Panc1 (cell line): ENCODE measurements at regions not wholly inside any gene's neighbourhood (a gene's known extent, or its start where the extent isn't known, plus 50 kb on each side); places are given as distances from the start of the nearest gene placed in this dataset.

Experiments
- ATAC-seq: fragments of 200-7000 bp; cut with Tn5 transposase; 2 replicates; pipeline ENCODE4 v1.9.1; 2020; ENCODE audit warnings: mild to moderate bottlenecking, moderate library complexity
- BruUV-seq: library from RNA; stranded (reverse); fragments of 400-500 nt; replicated peaks from 2 replicates; lab custom pipeline; 2021; lab: Mats Ljungman, UMichigan
- CTCF ChIA-PET: fragments of 300-600 bp; sonication (Branson Sonifier 250); formaldehyde crosslinking; loops from one replicate; lab custom pipeline; 2022; ENCODE audit warnings: antibody characterized with exemption; lab: Charles Lee
- POLR2A ChIA-PET: fragments of 300-600 bp; sonication (Branson Sonifier 250); formaldehyde crosslinking; loops from one replicate; lab custom pipeline; 2022; ENCODE audit warnings: antibody characterized with exemption; lab: Charles Lee
- DNase-seq: peaks from one replicate; pipeline ENCODE4 v3.0.0-alpha.2; 2010; ENCODE audit warnings: low read depth, low spot score
- H3K27ac ChIP-seq: 2 replicates; pipeline ENCODE4 v1.5.1; 2011; ENCODE audit warnings: mild to moderate bottlenecking, low read length, inconsistent platforms
- H3K27me3 ChIP-seq: fragments of 200-500 bp; sonication (Bioruptor generic); 2 replicates; pipeline ENCODE4 v1.6.0; 2014; ENCODE audit warnings: low read length, inconsistent platforms; ENCODE audit not compliant: control insufficient read depth, insufficient read depth
- H3K36me3 ChIP-seq: fragments of 200-500 bp; sonication (Bioruptor generic); 2 replicates; pipeline ENCODE4 v1.5.1; 2014; ENCODE audit warnings: inconsistent platforms, mild to moderate bottlenecking, low read length, moderate library complexity; ENCODE audit not compliant: control insufficient read depth, insufficient read depth
- H3K4me1 ChIP-seq: 2 replicates; pipeline ENCODE4 v1.5.1; 2011; ENCODE audit warnings: inconsistent platforms, mild to moderate bottlenecking, low read length, moderate library complexity; ENCODE audit not compliant: control insufficient read depth, insufficient read depth
- H3K4me3 ChIP-seq, 2 experiments: 2 replicates each; pipeline ENCODE4 v1.5.1; 2011 to 2012; ENCODE audit warnings: low read depth in 2 of 2, low read length in 2 of 2, mild to moderate bottlenecking in 2 of 2, inconsistent platforms in 1 of 2, moderate library complexity in 1 of 2
- H3K9me3 ChIP-seq: fragments of 200-500 bp; sonication (Bioruptor generic); 2 replicates; pipeline ENCODE4 v1.5.1; 2014; ENCODE audit warnings: low read depth, mild to moderate bottlenecking, inconsistent platforms, low read length, moderate library complexity; ENCODE audit not compliant: control insufficient read depth, insufficient read depth
- CTCF ChIP-seq: fragments of 450-650 bp; IDR thresholded peaks from 2 replicates; pipeline ENCODE4 v1.5.1; 2017; ENCODE audit warnings: mild to moderate bottlenecking
- POLR2AphosphoS5 ChIP-seq: IDR thresholded peaks from 2 replicates; pipeline ENCODE4 v1.6.1; 2012; ENCODE audit warnings: mild to moderate bottlenecking, low read depth, low read length, moderate library complexity
- REST ChIP-seq, 2 experiments: IDR thresholded peaks; 2 replicates each; pipeline ENCODE4 v1.6.1; 2011 to 2012; ENCODE audit warnings: low read depth in 2 of 2, control low read depth in 1 of 2, low read length in 1 of 2, mild to moderate bottlenecking in 1 of 2, moderate library complexity in 1 of 2; ENCODE audit not compliant: insufficient read depth in 1 of 2
- SIN3A ChIP-seq: IDR thresholded peaks from 2 replicates; pipeline ENCODE4 v1.6.1; 2012; ENCODE audit warnings: low read depth, mild to moderate bottlenecking, low read length, moderate library complexity, borderline replicate concordance; ENCODE audit not compliant: insufficient read depth
- TCF7L2 ChIP-seq: IDR thresholded peaks from 2 replicates; pipeline ENCODE4 v1.6.1; 2011; ENCODE audit warnings: mild to moderate bottlenecking, low read depth, low read length, inconsistent platforms
- in situ Hi-C: cut with HindIII; loops from 2 replicates; pipeline ENCODE4 v1.10.0; 2016; ENCODE audit warnings: low sequenced_read_pairs, low pct_unique_long_range_greater_than_20kb
- intact Hi-C: fragments of 100-400 bp; cut with micrococcal nuclease; formaldehyde crosslinking; loops from one replicate; pipeline ENCODE4 v1.10.0; 2022; ENCODE audit not compliant: unreplicated experiment

- H3K36me3 ChIP-seq: no peaks in the 10 kb centered on the region
These were observed 183.9 kb upstream of the CDH5 start for GRCh38 chr16:66182592-66182991.

GRCh38 chr16:66176731-66177130 is 189.8 kb upstream of the CDH5 start:
- Histone ChIP-seq H3K4me1 (no peaks in the 10 kb centered on the region), H3K27ac (no peak overlapping the region), H3K9me3 (no peaks in the 10 kb centered on the region), H3K27me3 (no peaks in the 10 kb centered on the region), H3K4me3 (no peak overlapping the region), H3K36me3 (no peaks in the 10 kb centered on the region)
- no TSS peak for BruUV-seq
- POLR2A ChIA-PET: no interaction called here
- DNase-seq: no peak
- in situ Hi-C loops: no loop called here
- TF ChIP-seq SIN3A: no peak
- no peak for TF ChIP-seq POLR2AphosphoS5
- no peak for TF ChIP-seq CTCF
- TF ChIP-seq REST (IDR thresholded peaks at IDR 0.05; ENCODE audit: insufficient read depth in 1 of 2, low read depth in 2 of 2, low read length in 1 of 2): no peak
- no peak for TF ChIP-seq TCF7L2
- intact Hi-C loops: no loop called here
- CTCF ChIA-PET: no interaction called here
- no peak for ATAC-seq

More at GRCh38 chr16:66182592-66182991, 183.9 kb upstream of the CDH5 start:
- BruUV-seq: no TSS peak
- H3K27me3 ChIP-seq: no peaks in the 10 kb centered on the region
- in situ Hi-C loops: no loop called here
- CTCF ChIA-PET: no interaction called here
- H3K27ac ChIP-seq: no peak overlapping the region
- no peaks in the 10 kb centered on the region for H3K9me3 ChIP-seq
- POLR2A ChIA-PET: no interaction called here
- no peak for TF ChIP-seq SIN3A
- no peak for TF ChIP-seq POLR2AphosphoS5
- no peak for TF ChIP-seq REST (IDR thresholded peaks at IDR 0.05; ENCODE audit: insufficient read depth in 1 of 2, low read depth in 2 of 2, low read length in 1 of 2)
- TF ChIP-seq TCF7L2: no peak
- no peaks in the 10 kb centered on the region for H3K4me1 ChIP-seq
- intact Hi-C loops: no loop called here
- DNase-seq: no peak
- ATAC-seq: no peak
- H3K4me3 ChIP-seq: no peak overlapping the region
